ENCODE measurements at regions not wholly inside any gene's neighbourhood (a gene's known extent, or its start where the extent isn't known, plus 50 kb on each side); places are given as distances from the start of the nearest gene placed in this dataset.

DNA sequence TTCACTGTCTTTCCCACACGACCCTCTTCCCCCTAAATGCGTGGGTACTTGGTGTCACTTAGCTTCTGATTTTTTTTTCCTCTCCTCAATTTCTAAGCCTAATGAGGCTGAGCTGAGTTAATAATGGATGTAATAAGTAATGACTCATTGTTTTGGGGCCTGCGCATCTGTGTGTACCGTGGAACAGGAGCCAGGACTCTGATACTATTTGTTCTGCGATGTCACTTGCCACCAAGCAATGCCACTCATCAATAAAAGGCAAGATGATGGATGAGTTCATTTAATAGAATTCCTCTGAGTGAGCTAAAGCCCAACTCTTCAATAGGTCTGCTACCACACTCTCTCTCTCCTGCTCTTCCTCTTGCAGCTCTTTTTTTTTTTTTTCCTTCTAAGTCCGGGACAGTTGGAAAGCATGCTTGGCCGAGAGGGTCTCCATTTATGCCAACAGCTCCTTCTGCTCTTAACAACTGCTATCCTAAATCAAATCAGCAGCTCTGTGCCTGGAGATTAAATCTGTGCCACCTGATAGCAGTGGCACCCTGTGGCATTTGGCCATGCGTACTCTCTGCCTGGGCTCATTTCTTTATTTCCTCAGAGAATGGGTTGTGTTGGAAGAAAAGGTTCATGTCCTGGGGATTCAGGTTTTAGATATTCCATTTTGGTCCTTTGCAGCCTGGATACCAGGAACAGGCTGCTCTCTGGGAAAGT, 1284.2 kb upstream of the PIK3C3 start:
- H3K4me3 ChIP-seq (ENCODE audit: low read depth, low read length): no peak overlapping the region
- no peak for TF ChIP-seq MAX (IDR thresholded peaks at IDR 0.05; ENCODE audit: low read depth, low read length)
- TF ChIP-seq POLR2A (IDR thresholded peaks at IDR 0.05; ENCODE audit: extremely low read depth, insufficient read length): no peak
- TF ChIP-seq, protein P1, sequence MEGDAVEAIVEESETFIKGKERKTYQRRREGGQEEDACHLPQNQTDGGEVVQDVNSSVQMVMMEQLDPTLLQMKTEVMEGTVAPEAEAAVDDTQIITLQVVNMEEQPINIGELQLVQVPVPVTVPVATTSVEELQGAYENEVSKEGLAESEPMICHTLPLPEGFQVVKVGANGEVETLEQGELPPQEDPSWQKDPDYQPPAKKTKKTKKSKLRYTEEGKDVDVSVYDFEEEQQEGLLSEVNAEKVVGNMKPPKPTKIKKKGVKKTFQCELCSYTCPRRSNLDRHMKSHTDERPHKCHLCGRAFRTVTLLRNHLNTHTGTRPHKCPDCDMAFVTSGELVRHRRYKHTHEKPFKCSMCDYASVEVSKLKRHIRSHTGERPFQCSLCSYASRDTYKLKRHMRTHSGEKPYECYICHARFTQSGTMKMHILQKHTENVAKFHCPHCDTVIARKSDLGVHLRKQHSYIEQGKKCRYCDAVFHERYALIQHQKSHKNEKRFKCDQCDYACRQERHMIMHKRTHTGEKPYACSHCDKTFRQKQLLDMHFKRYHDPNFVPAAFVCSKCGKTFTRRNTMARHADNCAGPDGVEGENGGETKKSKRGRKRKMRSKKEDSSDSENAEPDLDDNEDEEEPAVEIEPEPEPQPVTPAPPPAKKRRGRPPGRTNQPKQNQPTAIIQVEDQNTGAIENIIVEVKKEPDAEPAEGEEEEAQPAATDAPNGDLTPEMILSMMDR (IDR thresholded peaks at IDR 0.05; ENCODE audit: low read depth, low read length): no peak
- TF ChIP-seq MYC (IDR thresholded peaks at IDR 0.05; ENCODE audit: low read depth, low read length): no peak
- DNase-seq (ENCODE audit: low read depth): no peak

- H3K4me3 ChIP-seq (ENCODE audit: low read depth, low read length): no peak overlapping the region
- TF ChIP-seq MAX (IDR thresholded peaks at IDR 0.05; ENCODE audit: low read depth, low read length) (no peak), POLR2A (IDR thresholded peaks at IDR 0.05; ENCODE audit: extremely low read depth, insufficient read length) (no peak), MYC (IDR thresholded peaks at IDR 0.05; ENCODE audit: low read depth, low read length) (no peak)
- TF ChIP-seq, protein P1 (IDR thresholded peaks at IDR 0.05; ENCODE audit: low read depth, low read length): no peak
- DNase-seq (ENCODE audit: low read depth): no peak
These were observed 1292.1 kb upstream of the PIK3C3 start for GRCh38 chr18:40662898-40663437.

DNA sequence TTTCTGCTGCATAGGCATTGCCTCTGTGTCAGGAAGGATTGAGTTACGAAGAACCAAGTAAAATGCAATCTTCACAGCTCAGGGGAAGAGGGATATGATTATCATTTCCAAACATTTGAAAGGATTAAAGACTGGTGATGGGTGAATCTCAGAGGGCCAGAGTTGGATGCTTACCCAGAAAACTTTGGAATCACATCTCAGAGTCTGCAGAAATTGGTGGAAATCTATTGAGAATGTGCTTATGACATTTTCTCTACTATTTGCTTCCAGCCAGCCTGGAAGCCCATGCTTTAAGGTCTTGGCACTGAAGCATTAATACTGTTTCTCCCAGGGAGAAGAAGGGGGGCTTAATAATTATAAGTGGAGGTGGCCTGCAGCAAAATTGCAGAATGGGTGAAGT, 1301.4 kb upstream of the PIK3C3 start:
- TF ChIP-seq MAX (IDR thresholded peaks at IDR 0.05; ENCODE audit: low read depth, low read length) (no peak), POLR2A (IDR thresholded peaks at IDR 0.05; ENCODE audit: extremely low read depth, insufficient read length) (no peak), MYC (IDR thresholded peaks at IDR 0.05; ENCODE audit: low read depth, low read length) (no peak)
- TF ChIP-seq, protein P1 (IDR thresholded peaks at IDR 0.05; ENCODE audit: low read depth, low read length): no peak
- no peak overlapping the region for H3K4me3 ChIP-seq (ENCODE audit: low read depth, low read length)
- no peak for DNase-seq (ENCODE audit: low read depth)

DNA sequence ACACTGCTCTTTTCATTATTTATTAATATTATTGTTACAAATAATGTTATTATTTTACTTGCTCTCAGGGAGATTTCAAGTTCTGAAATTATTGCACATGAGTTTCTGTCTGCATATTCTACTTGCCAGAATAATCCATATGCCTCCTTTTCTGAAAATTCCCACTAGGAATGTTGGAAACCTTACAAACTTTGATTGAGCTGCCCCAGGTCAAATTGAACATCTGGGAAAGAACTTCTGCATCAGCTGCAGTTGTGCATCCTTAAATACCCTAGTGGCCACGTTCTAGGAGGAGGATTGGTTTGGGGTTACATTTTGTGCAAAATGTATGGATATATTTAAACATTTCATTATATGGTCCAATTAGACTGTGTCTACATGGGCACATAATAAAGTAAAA, 1302.7 kb upstream of the PIK3C3 start:
- no peak overlapping the region for H3K4me3 ChIP-seq (ENCODE audit: low read depth, low read length)
- no peak for DNase-seq (ENCODE audit: low read depth)
- TF ChIP-seq, protein P1 (IDR thresholded peaks at IDR 0.05; ENCODE audit: low read depth, low read length): no peak
- TF ChIP-seq POLR2A (IDR thresholded peaks at IDR 0.05; ENCODE audit: extremely low read depth, insufficient read length): no peak
- TF ChIP-seq MAX (IDR thresholded peaks at IDR 0.05; ENCODE audit: low read depth, low read length): no peak
- no peak for TF ChIP-seq MYC (IDR thresholded peaks at IDR 0.05; ENCODE audit: low read depth, low read length)

DNA sequence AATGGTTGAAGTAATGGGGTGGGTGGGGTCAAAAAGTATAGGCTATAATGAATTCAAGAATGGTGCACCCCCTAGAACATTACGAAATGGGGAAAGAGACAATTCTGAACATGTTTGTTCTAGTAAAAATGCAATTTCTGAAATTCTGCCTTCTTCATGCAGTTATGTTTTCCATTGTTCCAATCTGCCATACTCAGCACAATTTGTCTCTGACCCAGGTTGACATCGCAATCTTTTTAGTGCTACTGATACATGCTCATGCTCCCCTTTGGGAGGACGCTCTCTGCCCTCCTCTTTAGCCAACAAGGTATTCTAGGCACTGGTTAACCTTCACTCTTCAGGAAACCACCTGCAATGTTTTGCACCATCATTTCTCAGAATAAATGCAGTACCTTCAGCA, 1303.9 kb upstream of the PIK3C3 start:
- no peak overlapping the region for H3K4me3 ChIP-seq (ENCODE audit: low read depth, low read length)
- TF ChIP-seq POLR2A (IDR thresholded peaks at IDR 0.05; ENCODE audit: extremely low read depth, insufficient read length): no peak
- TF ChIP-seq MYC (IDR thresholded peaks at IDR 0.05; ENCODE audit: low read depth, low read length): no peak
- TF ChIP-seq MAX (IDR thresholded peaks at IDR 0.05; ENCODE audit: low read depth, low read length): no peak
- TF ChIP-seq, protein P1 (IDR thresholded peaks at IDR 0.05; ENCODE audit: low read depth, low read length): no peak
- no peak for DNase-seq (ENCODE audit: low read depth)
